AG09309 (cell line): ENCODE measurements at regions not wholly inside any gene's neighbourhood (a gene's known extent, or its start where the extent isn't known, plus 50 kb on each side); places are given as distances from the start of the nearest gene placed in this dataset.

Source experiments
- DNase-seq: peaks from one replicate; pipeline ENCODE4 v3.0.0-alpha.2; 2010; ENCODE audit warnings: low read depth
- H3K4me3 ChIP-seq: 2 replicates; pipeline ENCODE4 v1.5.1; 2011; ENCODE audit warnings: mild to moderate bottlenecking, low read depth, low read length, moderate library complexity; ENCODE audit not compliant: control insufficient read depth
- TF ChIP-seq, protein P1 (sequence below): IDR thresholded peaks from 2 replicates; pipeline ENCODE4 v1.5.1; 2011; ENCODE audit warnings: mild to moderate bottlenecking, low read depth, low read length, inconsistent platforms; ENCODE audit not compliant: insufficient read depth, control insufficient read depth; ENCODE audit errors: missing control alignments

- no peak overlapping the region for H3K4me3 ChIP-seq
- no peak for DNase-seq
- TF ChIP-seq, protein P1, sequence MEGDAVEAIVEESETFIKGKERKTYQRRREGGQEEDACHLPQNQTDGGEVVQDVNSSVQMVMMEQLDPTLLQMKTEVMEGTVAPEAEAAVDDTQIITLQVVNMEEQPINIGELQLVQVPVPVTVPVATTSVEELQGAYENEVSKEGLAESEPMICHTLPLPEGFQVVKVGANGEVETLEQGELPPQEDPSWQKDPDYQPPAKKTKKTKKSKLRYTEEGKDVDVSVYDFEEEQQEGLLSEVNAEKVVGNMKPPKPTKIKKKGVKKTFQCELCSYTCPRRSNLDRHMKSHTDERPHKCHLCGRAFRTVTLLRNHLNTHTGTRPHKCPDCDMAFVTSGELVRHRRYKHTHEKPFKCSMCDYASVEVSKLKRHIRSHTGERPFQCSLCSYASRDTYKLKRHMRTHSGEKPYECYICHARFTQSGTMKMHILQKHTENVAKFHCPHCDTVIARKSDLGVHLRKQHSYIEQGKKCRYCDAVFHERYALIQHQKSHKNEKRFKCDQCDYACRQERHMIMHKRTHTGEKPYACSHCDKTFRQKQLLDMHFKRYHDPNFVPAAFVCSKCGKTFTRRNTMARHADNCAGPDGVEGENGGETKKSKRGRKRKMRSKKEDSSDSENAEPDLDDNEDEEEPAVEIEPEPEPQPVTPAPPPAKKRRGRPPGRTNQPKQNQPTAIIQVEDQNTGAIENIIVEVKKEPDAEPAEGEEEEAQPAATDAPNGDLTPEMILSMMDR = no peak
Measured at GRCh38 chr4:171582961-171583581, 230.1 kb upstream of the GALNTL6 start.

GRCh38 chr4:171573181-171573580 is 240.0 kb upstream of the GALNTL6 start:
- TF ChIP-seq, protein P1 = no peak
- H3K4me3 ChIP-seq = no peak overlapping the region
- no peak for DNase-seq

DNA sequence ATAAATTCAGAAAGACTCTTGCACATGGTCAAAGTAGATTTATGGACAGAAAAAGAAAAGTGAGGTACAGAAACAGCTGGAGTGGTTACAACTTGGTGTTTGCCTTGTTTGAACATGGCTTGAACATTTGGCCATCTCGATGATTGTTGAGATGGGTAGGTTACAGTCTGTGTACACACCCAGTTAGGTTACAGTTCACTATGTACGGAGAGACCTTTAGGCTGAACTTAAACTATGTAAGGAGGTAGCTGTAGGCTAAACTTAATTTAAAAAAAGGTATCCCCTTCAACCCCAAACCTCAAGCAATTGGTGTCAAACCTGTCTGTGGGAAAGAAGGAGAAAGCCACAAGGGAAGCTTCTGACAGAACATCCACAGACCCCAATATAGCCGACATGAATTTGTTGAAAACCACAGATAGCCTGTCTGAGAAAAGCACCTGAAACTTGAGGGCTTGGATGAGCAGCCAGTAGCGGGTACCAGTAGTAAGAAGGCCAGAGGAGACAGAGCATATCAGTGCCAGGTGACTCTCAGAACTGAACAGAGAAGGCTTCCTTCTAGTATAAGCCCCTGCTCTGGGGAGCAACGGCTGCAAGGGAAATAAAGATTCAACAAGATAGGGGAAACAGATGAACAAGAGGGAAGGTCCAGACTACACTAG is 247.9 kb upstream of the GALNTL6 start:
- no peak for DNase-seq
- TF ChIP-seq, protein P1 = no peak
- no peak overlapping the region for H3K4me3 ChIP-seq

DNA sequence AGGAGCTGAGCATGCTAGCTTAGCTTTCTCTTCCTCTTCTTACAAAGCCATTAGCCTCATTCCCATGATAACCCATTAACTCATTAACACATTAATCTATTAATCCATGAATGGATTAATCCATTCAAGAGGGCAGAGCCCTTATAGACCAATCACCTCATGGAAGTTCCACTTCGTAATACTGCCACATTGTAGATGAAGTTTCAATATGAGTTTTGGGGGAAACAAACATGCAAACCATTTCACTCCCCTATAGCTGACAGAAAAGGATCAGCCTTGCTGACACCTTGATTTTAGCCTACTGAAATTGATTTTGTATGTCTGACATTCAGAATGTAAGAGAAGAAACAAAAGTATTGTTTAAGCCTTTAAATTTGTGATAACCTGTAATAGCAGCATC is 251.8 kb upstream of the GALNTL6 start:
- H3K4me3 ChIP-seq = no peak overlapping the region
- TF ChIP-seq, protein P1 = no peak
- DNase-seq = no peak

- no peak overlapping the region for H3K4me3 ChIP-seq
- DNase-seq = no peak
- TF ChIP-seq, protein P1 = no peak
Measured at GRCh38 chr4:171553961-171554360, 259.2 kb upstream of the GALNTL6 start.

DNA sequence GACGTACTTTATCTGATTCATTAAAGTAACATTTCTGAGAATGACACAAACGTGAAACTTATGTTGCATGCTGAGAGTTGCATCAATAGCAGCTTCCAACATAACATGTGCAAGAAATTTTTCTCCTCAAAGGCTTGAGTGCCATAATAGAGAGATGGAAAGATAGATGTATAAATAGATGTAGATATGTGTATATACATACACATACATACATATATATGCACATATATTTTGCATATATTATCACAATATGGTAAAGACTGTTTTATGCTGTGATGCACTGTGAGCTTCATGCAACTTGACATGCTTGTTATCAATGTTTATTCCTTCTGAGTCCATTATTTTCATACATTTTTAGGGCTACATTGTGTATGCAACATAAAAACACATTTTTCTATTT is 270.6 kb upstream of the GALNTL6 start:
- no peak for DNase-seq
- TF ChIP-seq, protein P1 = no peak
- H3K4me3 ChIP-seq = no peak overlapping the region
